ENCODE measurements at regions not wholly inside any gene's neighbourhood (a gene's known extent, or its start where the extent isn't known, plus 50 kb on each side); places are given as distances from the start of the nearest gene placed in this dataset.
"Not testable (repeated sequence)": the region's sequence is repeated elsewhere in the genome, so short reads cannot be mapped to it uniquely, and the experiment has no call there.

GRCh38 chr13:24931450-24932251 is 164.3 kb upstream of the PABPC3 start:
- no peak overlapping the region for H3K4me3 ChIP-seq (ENCODE audit: low read depth in 1 of 2, low read length in 2 of 2)
- TF ChIP-seq EZH2 (IDR thresholded peaks at IDR 0.05; ENCODE audit: borderline replicate concordance, low read depth, low read length, severe bottlenecking) (no peak), CTCF (IDR thresholded peaks at IDR 0.05; ENCODE audit: borderline replicate concordance, extremely low read depth, low read length, poor library complexity, severe bottlenecking) (no peak)
- H3K9me3 ChIP-seq (ENCODE audit: insufficient read depth, low read length, severe bottlenecking), result no peaks in the 10 kb centered on the region
- no peaks in the 10 kb centered on the region for H3K79me2 ChIP-seq (ENCODE audit: insufficient read depth, low read length)
- H3K27me3 ChIP-seq (ENCODE audit: insufficient read depth, low read length, poor library complexity), result peaks cover 21% of the 10 kb centered on the region
- ATAC-seq (ENCODE audit: insufficient read depth, low read depth), result no peak
- no peak overlapping the region for H3K27ac ChIP-seq (ENCODE audit: low read length)
- no peak for DNase-seq
- no peak overlapping the region for H3K9ac ChIP-seq (ENCODE audit: low read depth, low read length)
- no peaks in the 10 kb centered on the region for H3K4me1 ChIP-seq (ENCODE audit: insufficient read depth, low read length)
- H3K36me3 ChIP-seq (ENCODE audit: insufficient read depth, low read length), result no peaks in the 10 kb centered on the region
- no peak overlapping the region for H3K4me2 ChIP-seq (ENCODE audit: insufficient read depth, low read length)
- H4K20me1 ChIP-seq (ENCODE audit: insufficient read depth, low read length), result no peaks in the 10 kb centered on the region
- H2AFZ ChIP-seq (ENCODE audit: low read depth, low read length), result no peak overlapping the region

- not testable (repeated sequence) for H3K4me3 ChIP-seq (ENCODE audit: low read depth in 1 of 2, low read length in 2 of 2); H3K27ac ChIP-seq (ENCODE audit: low read length); H4K20me1 ChIP-seq (ENCODE audit: insufficient read depth, low read length); DNase-seq; H3K4me2 ChIP-seq (ENCODE audit: insufficient read depth, low read length); H2AFZ ChIP-seq (ENCODE audit: low read depth, low read length); H3K9me3 ChIP-seq (ENCODE audit: insufficient read depth, low read length, severe bottlenecking); H3K36me3 ChIP-seq (ENCODE audit: insufficient read depth, low read length); H3K4me1 ChIP-seq (ENCODE audit: insufficient read depth, low read length); H3K79me2 ChIP-seq (ENCODE audit: insufficient read depth, low read length); H3K9ac ChIP-seq (ENCODE audit: low read depth, low read length); ATAC-seq (ENCODE audit: insufficient read depth, low read depth)
- H3K27me3 ChIP-seq (ENCODE audit: insufficient read depth, low read length, poor library complexity), result peaks cover 21% of the 10 kb centered on the region
Measured at GRCh38 chr13:24933106-24934023, 162.6 kb upstream of the PABPC3 start.

- not testable (repeated sequence) for H3K4me1 ChIP-seq (ENCODE audit: insufficient read depth, low read length); H3K9me3 ChIP-seq (ENCODE audit: insufficient read depth, low read length, severe bottlenecking); H3K9ac ChIP-seq (ENCODE audit: low read depth, low read length); H3K4me3 ChIP-seq (ENCODE audit: low read depth in 1 of 2, low read length in 2 of 2); H3K36me3 ChIP-seq (ENCODE audit: insufficient read depth, low read length); H2AFZ ChIP-seq (ENCODE audit: low read depth, low read length); H3K27ac ChIP-seq (ENCODE audit: low read length); H4K20me1 ChIP-seq (ENCODE audit: insufficient read depth, low read length); H3K4me2 ChIP-seq (ENCODE audit: insufficient read depth, low read length); DNase-seq; H3K79me2 ChIP-seq (ENCODE audit: insufficient read depth, low read length); ATAC-seq (ENCODE audit: insufficient read depth, low read depth)
- H3K27me3 ChIP-seq (ENCODE audit: insufficient read depth, low read length, poor library complexity), result peaks cover 19% of the 10 kb centered on the region
Measured at GRCh38 chr13:24934024-24934385, 161.9 kb upstream of the PABPC3 start.

- ATAC-seq (ENCODE audit: insufficient read depth, low read depth) (no peak), DNase-seq (no peak)
- peaks cover 4% of the 10 kb centered on the region for H3K27me3 ChIP-seq (ENCODE audit: insufficient read depth, low read length, poor library complexity)
- TF ChIP-seq CTCF (IDR thresholded peaks at IDR 0.05; ENCODE audit: borderline replicate concordance, extremely low read depth, low read length, poor library complexity, severe bottlenecking) (no peak), EZH2 (IDR thresholded peaks at IDR 0.05; ENCODE audit: borderline replicate concordance, low read depth, low read length, severe bottlenecking) (no peak)
- no peaks in the 10 kb centered on the region for H3K79me2 ChIP-seq (ENCODE audit: insufficient read depth, low read length)
- H3K36me3 ChIP-seq (ENCODE audit: insufficient read depth, low read length), result no peaks in the 10 kb centered on the region
- H3K4me1 ChIP-seq (ENCODE audit: insufficient read depth, low read length), result no peaks in the 10 kb centered on the region
- H3K9ac ChIP-seq (ENCODE audit: low read depth, low read length), result no peak overlapping the region
- no peak overlapping the region for H2AFZ ChIP-seq (ENCODE audit: low read depth, low read length)
- H3K27ac ChIP-seq (ENCODE audit: low read length), result no peak overlapping the region
- H3K9me3 ChIP-seq (ENCODE audit: insufficient read depth, low read length, severe bottlenecking), result no peaks in the 10 kb centered on the region
- H3K4me2 ChIP-seq (ENCODE audit: insufficient read depth, low read length), result no peak overlapping the region
- H4K20me1 ChIP-seq (ENCODE audit: insufficient read depth, low read length), result no peaks in the 10 kb centered on the region
- H3K4me3 ChIP-seq (ENCODE audit: low read depth in 1 of 2, low read length in 2 of 2), result no peak overlapping the region
Measured at GRCh38 chr13:24938966-24939365, 157.0 kb upstream of the PABPC3 start.

GRCh38 chr13:24941023-24941713 is 154.8 kb upstream of the PABPC3 start:
- DNase-seq; ATAC-seq (ENCODE audit: insufficient read depth, low read depth); H3K9ac ChIP-seq (ENCODE audit: low read depth, low read length); H2AFZ ChIP-seq (ENCODE audit: low read depth, low read length); H4K20me1 ChIP-seq (ENCODE audit: insufficient read depth, low read length); H3K9me3 ChIP-seq (ENCODE audit: insufficient read depth, low read length, severe bottlenecking); H3K4me3 ChIP-seq (ENCODE audit: low read depth in 1 of 2, low read length in 2 of 2); H3K27me3 ChIP-seq (ENCODE audit: insufficient read depth, low read length, poor library complexity); H3K27ac ChIP-seq (ENCODE audit: low read length); H3K4me1 ChIP-seq (ENCODE audit: insufficient read depth, low read length); H3K79me2 ChIP-seq (ENCODE audit: insufficient read depth, low read length); H3K4me2 ChIP-seq (ENCODE audit: insufficient read depth, low read length); H3K36me3 ChIP-seq (ENCODE audit: insufficient read depth, low read length): not testable (repeated sequence)
